Urinary bladder (tissue), 3 donors: ENCODE measurements at regions not wholly inside any gene's neighbourhood (a gene's known extent, or its start where the extent isn't known, plus 50 kb on each side); places are given as distances from the start of the nearest gene placed in this dataset.

ENCODE experiments used
- DNase-seq: peaks from one replicate; pipeline ENCODE4 v3.0.0-alpha.2; 2015; ENCODE audit errors: extremely low spot score
- H3K27ac ChIP-seq: one replicate; pipeline ENCODE4 v1.5.1; 2013; ENCODE audit warnings: low read depth, mild to moderate bottlenecking, moderate library complexity
- H3K36me3 ChIP-seq: one replicate; pipeline ENCODE4 v1.6.1; 2013; ENCODE audit warnings: mild to moderate bottlenecking, moderate library complexity; ENCODE audit not compliant: insufficient read depth
- H3K4me1 ChIP-seq: one replicate; pipeline ENCODE4 v1.6.1; 2013; ENCODE audit warnings: mild to moderate bottlenecking, moderate library complexity; ENCODE audit not compliant: insufficient read depth
- H3K4me3 ChIP-seq: one replicate; pipeline ENCODE4 v1.5.1; 2013; ENCODE audit warnings: low read depth, low read length
- whole genome bisulfite sequencing: extraction: QIAGEN DNeasy Blood & Tissue Kit; methylation state at CpG from one replicate; pipeline ENCODE4 v1.1.7; 2013; 5-methylcytosine and 5-hydroxymethylcytosine counted together
- donor health status: healthy with polysubstance abuse.
- donor health status: healthy.

- no peak for DNase-seq
- Histone ChIP-seq H3K27ac (no peak overlapping the region), H3K4me3 (no peak overlapping the region), H3K36me3 (no peaks in the 10 kb centered on the region), H3K4me1 (no peaks in the 10 kb centered on the region)
- 7% methylated on average over 1 of the region's 1 CpG for WGBS
Measured at GRCh38 chr5:52560366-52560765, 227.3 kb upstream of the ITGA1 start.

DNA sequence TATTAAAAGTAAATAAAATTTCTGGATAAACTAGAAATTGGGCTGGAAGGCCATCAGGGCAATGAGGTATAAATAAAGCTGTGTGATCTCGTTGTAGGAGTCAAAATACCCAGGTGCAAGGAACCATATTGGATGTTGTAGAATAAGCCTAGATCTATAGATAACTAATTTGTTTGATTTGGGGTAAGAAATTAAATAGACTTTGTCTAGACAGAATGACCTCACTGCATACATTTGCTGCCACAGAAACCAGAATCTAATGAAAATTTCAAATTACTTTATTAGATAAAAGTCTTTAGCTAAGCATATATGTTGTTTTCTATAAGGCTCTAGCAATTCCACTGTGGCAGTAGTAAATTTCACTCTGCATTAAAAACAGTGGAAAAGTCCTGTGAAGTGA lies 225.2 kb upstream of the ITGA1 start:
- no peaks in the 10 kb centered on the region for H3K36me3 ChIP-seq
- WGBS, result 49% methylated on average over 1 of the region's 1 CpG
- no peak overlapping the region for H3K27ac ChIP-seq
- H3K4me3 ChIP-seq, result no peak overlapping the region
- no peak for DNase-seq
- H3K4me1 ChIP-seq, result no peaks in the 10 kb centered on the region

DNA sequence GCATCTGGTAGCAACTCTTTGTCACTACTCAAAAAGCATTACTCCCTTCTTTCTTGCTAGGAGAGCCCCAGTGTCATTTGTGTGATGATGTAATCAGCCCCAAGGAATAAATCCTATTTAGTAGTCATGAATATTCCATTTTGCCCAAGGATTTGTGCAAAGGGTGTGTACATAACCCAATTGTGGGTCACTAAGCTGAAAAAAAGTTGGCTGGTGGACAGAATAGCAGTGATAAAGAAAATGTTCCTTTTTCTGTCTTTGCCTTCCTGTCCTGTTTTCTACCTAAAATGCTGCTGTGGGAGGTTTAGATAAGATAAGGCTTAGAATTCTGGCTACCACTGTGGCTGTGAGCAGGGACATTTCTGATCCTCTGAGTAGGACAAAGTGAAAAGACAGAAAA lies 223.1 kb upstream of the ITGA1 start:
- no peak overlapping the region for H3K27ac ChIP-seq
- H3K36me3 ChIP-seq, result no peaks in the 10 kb centered on the region
- no peaks in the 10 kb centered on the region for H3K4me1 ChIP-seq
- DNase-seq, result no peak
- no peak overlapping the region for H3K4me3 ChIP-seq

DNA sequence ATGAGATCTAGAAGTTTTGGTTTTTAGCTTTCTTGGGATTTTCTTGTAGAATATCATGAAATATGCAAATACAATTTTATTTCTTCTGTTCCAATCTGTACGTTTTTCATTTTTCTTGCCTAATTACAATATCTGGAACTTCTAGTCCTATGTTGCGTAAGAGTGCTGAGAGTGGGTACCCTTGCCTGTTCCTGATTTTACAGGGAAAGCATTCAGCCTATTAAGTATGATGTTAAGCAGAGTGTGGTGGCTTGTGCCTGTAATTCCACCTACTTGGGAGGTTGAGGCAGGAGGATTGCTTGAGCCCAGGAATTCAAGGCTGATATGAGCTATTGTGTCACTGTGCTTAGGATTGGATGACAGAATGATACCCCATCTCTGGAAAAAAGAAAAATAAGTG lies 210.2 kb upstream of the ITGA1 start:
- WGBS, result 83% methylated on average over 2 of the region's 2 CpGs
- no peak for DNase-seq
- H3K4me1 ChIP-seq, result no peaks in the 10 kb centered on the region
- no peaks in the 10 kb centered on the region for H3K36me3 ChIP-seq
- no peak overlapping the region for H3K27ac ChIP-seq
- no peak overlapping the region for H3K4me3 ChIP-seq

GRCh38 chr5:52579391-52579790 lies 208.3 kb upstream of the ITGA1 start:
- no peaks in the 10 kb centered on the region for H3K4me1 ChIP-seq
- no peaks in the 10 kb centered on the region for H3K36me3 ChIP-seq
- no peak overlapping the region for H3K27ac ChIP-seq
- 31% methylated on average over 3 of the region's 3 CpGs for WGBS
- no peak for DNase-seq
- no peak overlapping the region for H3K4me3 ChIP-seq

DNA sequence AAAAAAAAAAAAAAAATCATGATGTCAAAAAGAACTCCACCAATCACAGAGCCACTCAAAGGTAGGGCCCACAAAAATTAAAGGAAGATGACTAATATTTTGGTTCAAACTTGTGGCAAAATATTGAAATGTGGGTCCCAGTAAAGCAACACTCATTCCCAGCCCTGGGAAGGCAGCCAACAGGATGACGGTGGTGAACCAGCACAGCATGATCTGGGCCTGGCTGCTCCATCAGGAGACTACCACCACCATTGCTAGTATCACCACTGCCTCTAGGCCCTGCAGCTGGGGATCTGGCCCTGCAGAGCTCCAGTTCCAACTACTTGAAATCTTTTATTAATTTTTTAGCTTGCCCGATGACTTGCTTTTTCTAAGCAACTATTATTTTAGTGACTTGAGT lies 206.8 kb upstream of the ITGA1 start:
- no peaks in the 10 kb centered on the region for H3K36me3 ChIP-seq
- WGBS, result 82% methylated on average over 2 of the region's 2 CpGs
- H3K27ac ChIP-seq, result no peak overlapping the region
- H3K4me1 ChIP-seq, result no peaks in the 10 kb centered on the region
- no peak overlapping the region for H3K4me3 ChIP-seq
- DNase-seq, result no peak

GRCh38 chr5:52582313-52582712 lies 205.4 kb upstream of the ITGA1 start:
- Histone ChIP-seq H3K4me1 (no peaks in the 10 kb centered on the region), H3K4me3 (no peak overlapping the region), H3K36me3 (no peaks in the 10 kb centered on the region), H3K27ac (no peak overlapping the region)
- 73% methylated on average over 3 of the region's 3 CpGs for WGBS
- DNase-seq, result no peak

DNA sequence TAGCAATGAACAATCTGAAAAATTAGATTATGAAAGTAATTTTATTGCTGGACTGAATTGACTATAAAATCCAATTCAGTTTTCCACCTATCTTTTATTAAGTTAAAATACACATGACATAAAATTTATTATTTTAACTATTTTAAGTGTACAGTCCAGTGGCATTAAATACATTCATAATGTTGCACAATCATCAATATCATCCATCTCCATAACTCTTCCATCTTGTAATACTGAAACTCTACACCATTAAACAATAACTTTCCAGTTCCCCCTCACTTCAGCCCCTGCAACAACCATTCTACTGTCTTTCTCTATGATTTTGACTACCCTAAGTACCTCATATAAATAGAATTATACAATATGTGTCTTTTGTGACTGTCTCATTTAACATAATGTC lies 200.6 kb upstream of the ITGA1 start:
- H3K4me1 ChIP-seq, result no peaks in the 10 kb centered on the region
- no peaks in the 10 kb centered on the region for H3K36me3 ChIP-seq
- DNase-seq, result no peak
- no peak overlapping the region for H3K27ac ChIP-seq
- H3K4me3 ChIP-seq, result no peak overlapping the region

GRCh38 chr5:52597625-52598024 lies 190.1 kb upstream of the ITGA1 start:
- no peak for DNase-seq
- no peaks in the 10 kb centered on the region for H3K4me1 ChIP-seq
- no peaks in the 10 kb centered on the region for H3K36me3 ChIP-seq
- WGBS, result 96% methylated on average over 2 of the region's 2 CpGs
- no peak overlapping the region for H3K4me3 ChIP-seq
- H3K27ac ChIP-seq, result no peak overlapping the region

GRCh38 chr5:52598968-52599367 lies 188.7 kb upstream of the ITGA1 start:
- WGBS, result 20% methylated on average over 5 of the region's 5 CpGs
- no peak overlapping the region for H3K27ac ChIP-seq

DNA sequence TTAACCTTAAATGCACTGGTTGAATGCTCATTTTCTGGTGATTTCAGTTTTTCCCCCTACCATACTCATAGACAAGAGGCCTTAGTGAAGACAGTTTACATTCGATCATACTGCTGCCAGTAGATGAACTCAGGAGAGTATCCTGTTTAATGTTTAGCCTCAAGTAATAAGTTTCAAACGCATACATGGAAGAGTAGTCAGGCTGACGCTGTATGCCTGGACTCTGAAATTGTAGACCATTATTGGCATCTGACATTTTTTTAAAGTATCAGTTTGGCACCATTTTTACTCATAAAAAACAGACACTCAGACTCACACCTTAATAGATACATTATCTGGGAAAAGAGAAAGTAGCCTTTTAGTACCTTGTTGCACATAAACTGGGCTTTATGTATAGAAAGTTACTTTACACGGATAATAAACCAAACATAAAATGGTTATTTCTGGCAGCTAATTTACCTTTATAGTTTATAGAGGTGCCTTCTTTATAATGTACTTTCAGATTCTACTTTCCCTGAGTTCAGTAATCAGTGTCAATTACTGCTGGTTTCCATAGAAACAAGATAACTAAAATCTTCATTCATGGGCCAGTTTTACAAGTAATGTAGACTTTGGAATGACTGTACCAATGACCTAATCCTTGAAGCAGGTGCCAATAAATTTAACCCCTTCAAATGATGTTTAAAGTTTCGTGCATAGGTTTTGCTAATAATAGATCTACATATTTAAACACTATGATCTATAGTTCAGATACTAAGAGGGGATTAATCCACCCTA lies 183.8 kb upstream of the ITGA1 start:
- 44% methylated on average over 5 of the region's 5 CpGs for whole genome bisulfite sequencing
- H3K36me3 ChIP-seq, result no peaks in the 10 kb centered on the region
- no peak overlapping the region for H3K4me3 ChIP-seq
- H3K4me1 ChIP-seq, result no peaks in the 10 kb centered on the region
- H3K27ac ChIP-seq, result no peak overlapping the region
- no peak for DNase-seq

More at GRCh38 chr5:52598968-52599367, 188.7 kb upstream of the ITGA1 start:
- no peak for DNase-seq
- no peaks in the 10 kb centered on the region for H3K36me3 ChIP-seq
- no peak overlapping the region for H3K4me3 ChIP-seq
- no peaks in the 10 kb centered on the region for H3K4me1 ChIP-seq

- no peak for DNase-seq
- no peak overlapping the region for H3K27ac ChIP-seq
- H3K36me3 ChIP-seq, result no peaks in the 10 kb centered on the region
- 63% methylated on average over 6 of the region's 6 CpGs for WGBS
- H3K4me1 ChIP-seq, result no peaks in the 10 kb centered on the region
- no peak overlapping the region for H3K4me3 ChIP-seq
Measured at GRCh38 chr5:52605317-52606313, 182.1 kb upstream of the ITGA1 start.

- no peaks in the 10 kb centered on the region for H3K4me1 ChIP-seq
- H3K27ac ChIP-seq, result no peak overlapping the region
- no peak overlapping the region for H3K4me3 ChIP-seq
- no peaks in the 10 kb centered on the region for H3K36me3 ChIP-seq
- DNase-seq, result no peak
Measured at GRCh38 chr5:52607227-52607824, 180.4 kb upstream of the ITGA1 start.

DNA sequence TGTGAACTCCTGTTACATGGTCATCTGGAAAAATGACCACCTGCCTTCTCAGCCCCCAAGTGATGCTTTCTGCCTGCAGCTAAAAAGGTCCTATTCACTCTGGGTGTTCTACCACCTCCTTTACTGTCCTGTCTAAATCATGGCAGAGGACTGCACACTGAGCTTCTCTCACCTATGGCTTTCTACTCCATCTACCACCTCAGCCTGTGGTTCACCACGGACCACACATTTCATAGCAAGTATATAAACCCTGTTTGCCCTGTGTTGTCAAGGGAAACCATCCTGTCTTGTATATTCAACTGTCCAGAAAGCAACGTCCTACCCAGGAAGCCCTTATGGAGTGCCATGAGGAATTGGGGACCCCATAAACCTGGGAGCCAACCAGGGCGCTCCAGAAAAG lies 167.4 kb upstream of the ITGA1 start:
- WGBS, result 82% methylated on average over 3 of the region's 3 CpGs
- no peak for DNase-seq
- Histone ChIP-seq H3K4me3 (no peak overlapping the region), H3K4me1 (no peaks in the 10 kb centered on the region), H3K36me3 (no peaks in the 10 kb centered on the region), H3K27ac (no peak overlapping the region)
